Colonic mucosa (tissue), 4 donors: ENCODE measurements at regions not wholly inside any gene's neighbourhood (a gene's known extent, or its start where the extent isn't known, plus 50 kb on each side); places are given as distances from the start of the nearest gene placed in this dataset.

Experiments
- DNase-seq: peaks from one replicate; pipeline ENCODE4 v3.0.0-alpha.2; 2020
- H3K27ac ChIP-seq: fragments of 200-600 bp; one replicate; pipeline ENCODE4 v1.8.0; 2021
- H3K27me3 ChIP-seq: fragments of 200-600 bp; one replicate; pipeline ENCODE4 v1.8.0; 2021
- H3K36me3 ChIP-seq: fragments of 200-600 bp; one replicate; pipeline ENCODE4 v1.8.0; 2021
- H3K4me1 ChIP-seq: fragments of 200-600 bp; one replicate; pipeline ENCODE4 v1.8.0; 2021; ENCODE audit warnings: mild to moderate bottlenecking
- H3K4me3 ChIP-seq: fragments of 200-600 bp; one replicate; pipeline ENCODE4 v1.8.0; 2021
- H3K9ac ChIP-seq, 2 donors: one replicate each; pipeline ENCODE4 v1.7.0; 2013; ENCODE audit warnings: control low read depth in 2 of 2, low read depth in 2 of 2, low read length in 2 of 2
- H3K9me3 ChIP-seq: fragments of 200-600 bp; one replicate; pipeline ENCODE4 v1.8.0; 2021
- CTCF ChIP-seq: fragments of 200-600 bp; IDR thresholded peaks from one replicate; pipeline ENCODE4 v1.8.0; 2022; ENCODE audit warnings: antibody characterized with exemption, mild to moderate bottlenecking
- intact Hi-C: fragments of 100-400 bp; cut with DNase I; formaldehyde crosslinking; loops from one replicate; pipeline ENCODE4 v1.14.1; 2022
- donor health status: healthy.
- donor health status: DM: no; HTN: no; CAD: no.
- donor health status: DM: no; HTN: no; CAD: no.

DNA sequence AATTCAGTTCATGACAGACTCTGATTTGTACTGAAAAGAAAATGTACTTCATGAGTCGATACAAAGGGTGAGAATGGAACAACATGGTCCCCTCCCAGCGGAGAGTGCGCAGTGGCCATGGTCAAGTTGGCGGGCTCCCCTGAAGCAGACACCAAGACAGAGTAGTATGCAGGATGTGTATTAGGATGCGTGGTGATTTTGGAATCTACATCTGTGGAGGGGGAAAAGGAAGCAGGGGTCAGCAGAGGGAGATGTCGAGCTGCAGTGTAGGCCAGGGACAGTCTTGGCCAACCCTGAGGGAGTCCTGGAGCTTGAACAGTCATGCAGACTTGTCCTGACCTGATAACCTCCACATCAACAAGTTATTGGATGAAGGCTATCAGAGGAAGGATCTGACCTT is 481.0 kb downstream of the OMA1 start:
- no peaks in the 10 kb centered on the region for H3K9me3 ChIP-seq
- no peaks in the 10 kb centered on the region for H3K36me3 ChIP-seq
- DNase-seq = no peak
- TF ChIP-seq CTCF = no peak
- H3K27me3 ChIP-seq = no peaks in the 10 kb centered on the region
- no peak overlapping the region for H3K9ac ChIP-seq
- intact Hi-C loops = no loop called here
- H3K4me3 ChIP-seq = no peak overlapping the region
- H3K4me1 ChIP-seq = no peaks in the 10 kb centered on the region
- no peak overlapping the region for H3K27ac ChIP-seq

GRCh38 chr1:58064166-58064565 is 482.4 kb downstream of the OMA1 start:
- intact Hi-C loops = no loop called here
- Histone ChIP-seq H3K36me3 (no peaks in the 10 kb centered on the region), H3K9ac (no peak overlapping the region), H3K4me1 (no peaks in the 10 kb centered on the region), H3K9me3 (no peaks in the 10 kb centered on the region), H3K27ac (no peak overlapping the region), H3K27me3 (no peaks in the 10 kb centered on the region), H3K4me3 (no peak overlapping the region)
- TF ChIP-seq CTCF = no peak
- no peak for DNase-seq

DNA sequence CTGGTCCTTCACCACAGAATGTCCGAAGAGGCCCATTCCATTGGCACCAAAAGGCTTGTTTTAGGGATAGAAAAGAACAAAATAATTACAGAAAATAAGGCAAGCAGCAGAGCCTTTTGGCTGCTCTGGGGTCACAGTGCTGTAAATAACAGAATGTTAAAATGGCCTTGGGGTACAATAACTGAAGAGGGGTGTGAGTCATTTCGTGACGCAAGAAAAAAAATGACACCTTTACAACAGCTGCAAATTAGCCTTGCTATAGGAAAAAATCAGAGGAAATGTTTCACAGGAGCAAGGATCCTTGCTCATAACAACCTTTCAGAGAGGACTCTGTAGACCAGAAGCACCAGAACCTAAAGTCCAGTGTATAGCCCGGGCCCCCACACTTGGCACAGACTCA is 483.4 kb downstream of the OMA1 start:
- Histone ChIP-seq H3K9me3 (no peaks in the 10 kb centered on the region), H3K36me3 (no peaks in the 10 kb centered on the region), H3K27ac (no peak overlapping the region), H3K9ac (no peak overlapping the region), H3K4me1 (no peaks in the 10 kb centered on the region), H3K27me3 (no peaks in the 10 kb centered on the region), H3K4me3 (no peak overlapping the region)
- intact Hi-C loops = no loop called here
- no peak for TF ChIP-seq CTCF
- DNase-seq = no peak

GRCh38 chr1:58062635-58063034 is 483.9 kb downstream of the OMA1 start:
- Histone ChIP-seq H3K36me3 (no peaks in the 10 kb centered on the region), H3K4me1 (no peaks in the 10 kb centered on the region), H3K4me3 (no peak overlapping the region), H3K27ac (no peak overlapping the region), H3K27me3 (no peaks in the 10 kb centered on the region), H3K9ac (no peak overlapping the region), H3K9me3 (no peaks in the 10 kb centered on the region)
- TF ChIP-seq CTCF = no peak
- intact Hi-C loops = no loop called here
- no peak for DNase-seq

DNA sequence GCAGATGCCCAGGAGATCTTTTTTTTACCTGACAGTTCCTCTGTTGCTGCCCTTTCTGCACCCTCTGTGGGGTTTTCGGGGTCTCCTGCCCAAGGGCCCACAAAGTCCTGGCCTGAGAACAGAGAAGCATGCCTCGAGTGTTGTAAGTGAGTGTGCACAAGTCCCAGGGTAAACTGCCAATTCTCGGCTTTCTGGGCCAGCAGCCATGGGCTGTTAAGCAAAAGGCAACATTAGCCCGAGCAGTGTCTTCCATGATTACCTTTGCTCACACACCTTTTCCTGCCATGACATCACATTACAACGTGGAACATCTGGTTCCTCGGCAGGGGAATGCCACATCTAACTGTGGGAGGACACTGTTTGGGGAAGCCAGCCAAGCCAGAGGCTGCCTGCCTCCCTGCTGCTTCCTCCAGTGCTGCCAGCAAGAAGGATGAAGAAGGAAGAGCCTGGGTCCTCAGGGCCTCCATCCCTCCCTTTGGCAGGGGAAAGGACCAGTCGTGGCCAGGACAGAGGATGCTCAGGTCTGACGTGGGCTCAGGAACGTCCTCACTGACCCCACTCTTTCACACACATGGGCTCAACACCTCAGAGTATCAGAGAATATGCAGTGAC is 485.9 kb downstream of the OMA1 start:
- Histone ChIP-seq H3K9ac (no peak overlapping the region), H3K4me1 (no peaks in the 10 kb centered on the region), H3K27ac (no peak overlapping the region), H3K36me3 (no peaks in the 10 kb centered on the region), H3K27me3 (no peaks in the 10 kb centered on the region), H3K4me3 (no peak overlapping the region), H3K9me3 (no peaks in the 10 kb centered on the region)
- DNase-seq = no peak
- no peak for TF ChIP-seq CTCF
- intact Hi-C loops = no loop called here
